Ovary (tissue), 3 donors: ENCODE measurements at regions not wholly inside any gene's neighbourhood (a gene's known extent, or its start where the extent isn't known, plus 50 kb on each side); places are given as distances from the start of the nearest gene placed in this dataset.

Experiments
- EP300 ChIP-seq: sonication (generic); formaldehyde crosslinking; IDR thresholded peaks from one replicate; pipeline ENCODE4 v1.6.1; 2017; ENCODE audit warnings: antibody characterized with exemption
- POLR2A ChIP-seq: fragments of 450-650 bp; IDR thresholded peaks from one replicate; pipeline ENCODE4 v1.6.1; 2017; ENCODE audit warnings: antibody characterized with exemption, mild to moderate bottlenecking, moderate library complexity
- TF ChIP-seq, protein P1 (sequence below), 3 donors: fragments of 450-650 bp in 2 of 3; fragments of 200-600 bp in 1 of 3; IDR thresholded peaks; one replicate each; pipeline versions ENCODE4 v1.5.1 to v1.8.0; 2016 to 2022; ENCODE audit warnings: antibody characterized with exemption in 3 of 3, mild to moderate bottlenecking in 1 of 3
- donor health status: DM: no; HTN: no; CAD: no.

DNA sequence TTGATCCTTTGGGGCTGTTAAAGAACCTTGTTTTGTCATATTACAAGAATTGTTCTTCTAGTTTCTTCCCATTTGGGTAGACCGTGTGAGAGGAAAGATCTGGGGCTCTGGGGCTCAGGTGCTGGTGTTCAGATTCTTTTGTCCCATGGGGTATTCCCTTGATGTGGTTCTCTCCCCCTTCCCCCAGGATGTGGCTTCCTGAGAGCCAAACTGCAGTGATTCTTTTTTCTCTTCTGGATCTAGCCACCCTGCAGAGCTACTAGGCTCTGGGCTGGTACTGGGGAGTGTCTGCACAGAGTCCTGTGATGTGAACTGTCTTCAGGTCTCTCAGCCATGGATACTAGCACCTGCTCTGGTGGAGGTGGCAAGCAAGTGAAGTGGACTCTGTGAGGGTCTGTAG lies 480.5 kb upstream of the MAN1A1 start:
- TF ChIP-seq, protein P1, sequence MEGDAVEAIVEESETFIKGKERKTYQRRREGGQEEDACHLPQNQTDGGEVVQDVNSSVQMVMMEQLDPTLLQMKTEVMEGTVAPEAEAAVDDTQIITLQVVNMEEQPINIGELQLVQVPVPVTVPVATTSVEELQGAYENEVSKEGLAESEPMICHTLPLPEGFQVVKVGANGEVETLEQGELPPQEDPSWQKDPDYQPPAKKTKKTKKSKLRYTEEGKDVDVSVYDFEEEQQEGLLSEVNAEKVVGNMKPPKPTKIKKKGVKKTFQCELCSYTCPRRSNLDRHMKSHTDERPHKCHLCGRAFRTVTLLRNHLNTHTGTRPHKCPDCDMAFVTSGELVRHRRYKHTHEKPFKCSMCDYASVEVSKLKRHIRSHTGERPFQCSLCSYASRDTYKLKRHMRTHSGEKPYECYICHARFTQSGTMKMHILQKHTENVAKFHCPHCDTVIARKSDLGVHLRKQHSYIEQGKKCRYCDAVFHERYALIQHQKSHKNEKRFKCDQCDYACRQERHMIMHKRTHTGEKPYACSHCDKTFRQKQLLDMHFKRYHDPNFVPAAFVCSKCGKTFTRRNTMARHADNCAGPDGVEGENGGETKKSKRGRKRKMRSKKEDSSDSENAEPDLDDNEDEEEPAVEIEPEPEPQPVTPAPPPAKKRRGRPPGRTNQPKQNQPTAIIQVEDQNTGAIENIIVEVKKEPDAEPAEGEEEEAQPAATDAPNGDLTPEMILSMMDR (IDR thresholded peaks at IDR 0.05): no peak
- TF ChIP-seq POLR2A: no peak
- no peak for TF ChIP-seq EP300
